ENCODE measurements at regions not wholly inside any gene's neighbourhood (a gene's known extent, or its start where the extent isn't known, plus 50 kb on each side); places are given as distances from the start of the nearest gene placed in this dataset.

DNA sequence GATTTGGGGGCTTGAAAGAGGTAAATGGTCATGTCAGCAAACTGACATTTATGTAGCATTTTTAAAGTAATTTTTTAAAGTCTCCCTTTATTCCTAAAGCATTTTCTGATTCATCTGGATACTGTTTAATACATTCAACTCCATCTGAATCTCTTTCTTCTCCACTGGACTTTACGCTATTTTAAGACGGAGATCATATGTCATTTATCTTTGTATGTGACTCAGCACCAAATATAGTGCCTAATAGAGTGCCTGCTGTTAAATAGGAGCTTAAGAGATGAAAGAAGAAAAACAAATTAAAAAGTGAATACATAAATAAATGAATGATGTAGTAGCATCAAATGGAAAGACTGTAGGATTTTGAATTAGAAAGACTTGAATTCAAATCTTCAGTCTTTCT is 548.8 kb upstream of the SMC2 start:
- ChIA-PET POLR2A (no interaction called here), CTCF (no interaction called here), RAD21 (ENCODE audit: low non-redundant PET in 1 of 2, low total read pairs in 2 of 2, uncharacterized antibody in 2 of 2, unreplicated experiment in 2 of 2) (no interaction called here)
- no peak overlapping the region for H3K4me2 ChIP-seq (ENCODE audit: low read length)
- peaks cover 0 to 20% of the 10 kb centered on the region in 2 experiments; a peak in 2 of 4 replicates for H3K9me3 ChIP-seq (ENCODE audit: control insufficient read depth in 1 of 2, insufficient read depth in 1 of 2, low read depth in 1 of 2, low read length in 2 of 2)
- intact Hi-C loops (cut with micrococcal nuclease): no loop called here
- H3K9me2 ChIP-seq (ENCODE audit: insufficient read depth): no peaks in the 10 kb centered on the region
- BruUV-seq (replicated peaks): no TSS peak
- no peak for TF ChIP-seq SIN3A (IDR thresholded peaks at IDR 0.05; ENCODE audit: low read depth)
- no peak for TF ChIP-seq SRF (IDR thresholded peaks at IDR 0.05; ENCODE audit: low read depth)
- TF ChIP-seq CEBPB (IDR thresholded peaks at IDR 0.05; ENCODE audit: low read depth): no peak
- no peak for TF ChIP-seq POLR2AphosphoS5 (IDR thresholded peaks at IDR 0.05; ENCODE audit: low read depth, low read length)
- TF ChIP-seq, protein P1, sequence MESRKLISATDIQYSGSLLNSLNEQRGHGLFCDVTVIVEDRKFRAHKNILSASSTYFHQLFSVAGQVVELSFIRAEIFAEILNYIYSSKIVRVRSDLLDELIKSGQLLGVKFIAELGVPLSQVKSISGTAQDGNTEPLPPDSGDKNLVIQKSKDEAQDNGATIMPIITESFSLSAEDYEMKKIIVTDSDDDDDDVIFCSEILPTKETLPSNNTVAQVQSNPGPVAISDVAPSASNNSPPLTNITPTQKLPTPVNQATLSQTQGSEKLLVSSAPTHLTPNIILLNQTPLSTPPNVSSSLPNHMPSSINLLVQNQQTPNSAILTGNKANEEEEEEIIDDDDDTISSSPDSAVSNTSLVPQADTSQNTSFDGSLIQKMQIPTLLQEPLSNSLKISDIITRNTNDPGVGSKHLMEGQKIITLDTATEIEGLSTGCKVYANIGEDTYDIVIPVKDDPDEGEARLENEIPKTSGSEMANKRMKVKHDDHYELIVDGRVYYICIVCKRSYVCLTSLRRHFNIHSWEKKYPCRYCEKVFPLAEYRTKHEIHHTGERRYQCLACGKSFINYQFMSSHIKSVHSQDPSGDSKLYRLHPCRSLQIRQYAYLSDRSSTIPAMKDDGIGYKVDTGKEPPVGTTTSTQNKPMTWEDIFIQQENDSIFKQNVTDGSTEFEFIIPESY (IDR thresholded peaks at IDR 0.05; ENCODE audit: extremely low read depth, insufficient replicate concordance, low read length): no peak
- H3K9ac ChIP-seq (ENCODE audit: low read length): no peak overlapping the region
- no peaks in the 10 kb centered on the region for H3K27me3 ChIP-seq (ENCODE audit: insufficient read depth, low read length)
- H3K4me1 ChIP-seq (ENCODE audit: control insufficient read depth in 1 of 2, insufficient read depth in 2 of 2, low read length in 2 of 2): no peaks in the 10 kb centered on the region
- H3K36me3 ChIP-seq (ENCODE audit: control insufficient read depth in 1 of 2, insufficient read depth in 2 of 2, low read length in 2 of 2): no peaks in the 10 kb centered on the region
- ATAC-seq (no peak), DNase-seq (ENCODE audit: low read depth, low spot score) (no peak)
- no peak overlapping the region for H3K4me3 ChIP-seq (replicated peaks in 1 of 2; ENCODE audit: low read depth in 1 of 2, low read length in 2 of 2)
- no peak overlapping the region for H2AFZ ChIP-seq (ENCODE audit: low read depth, low read length, poor library complexity, severe bottlenecking)
- H3K79me2 ChIP-seq (ENCODE audit: insufficient read depth, low read length): no peaks in the 10 kb centered on the region
- H4K20me1 ChIP-seq (ENCODE audit: insufficient read depth): no peaks in the 10 kb centered on the region; the same call in 1 of the 2 replicates
- H3K27ac ChIP-seq (ENCODE audit: low read depth, low read length): no peak overlapping the region

DNA sequence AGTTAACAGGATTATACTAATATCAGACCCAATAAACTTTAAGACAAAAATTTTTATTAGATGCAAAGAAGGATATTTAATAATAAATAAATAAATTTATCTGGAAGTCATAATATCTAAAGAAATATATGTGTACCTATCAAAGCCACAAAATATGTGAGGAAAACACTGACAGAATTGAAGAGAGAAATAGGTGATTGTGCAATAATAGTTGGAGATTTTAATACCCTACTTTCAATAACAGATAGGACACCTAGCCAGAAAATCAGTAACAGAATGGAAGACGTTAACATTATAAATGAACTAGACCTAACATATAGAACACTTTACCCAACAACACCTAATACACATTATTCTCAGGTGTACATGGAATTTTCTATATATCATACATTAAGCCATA is 541.4 kb upstream of the SMC2 start:
- H3K4me1 ChIP-seq (ENCODE audit: control insufficient read depth in 1 of 2, insufficient read depth in 2 of 2, low read length in 2 of 2): no peaks in the 10 kb centered on the region
- CTCF ChIA-PET: no interaction called here
- intact Hi-C loops (cut with micrococcal nuclease): no loop called here
- H3K27me3 ChIP-seq (ENCODE audit: insufficient read depth, low read length): no peaks in the 10 kb centered on the region
- H3K4me2 ChIP-seq (ENCODE audit: low read length): no peak overlapping the region
- DNase-seq (ENCODE audit: low read depth, low spot score) (no peak), ATAC-seq (no peak)
- no peaks in the 10 kb centered on the region for H3K36me3 ChIP-seq (ENCODE audit: control insufficient read depth in 1 of 2, insufficient read depth in 2 of 2, low read length in 2 of 2)
- BruUV-seq (replicated peaks): no TSS peak
- no peak for TF ChIP-seq POLR2AphosphoS5 (IDR thresholded peaks at IDR 0.05; ENCODE audit: low read depth, low read length)
- TF ChIP-seq, protein P2, sequence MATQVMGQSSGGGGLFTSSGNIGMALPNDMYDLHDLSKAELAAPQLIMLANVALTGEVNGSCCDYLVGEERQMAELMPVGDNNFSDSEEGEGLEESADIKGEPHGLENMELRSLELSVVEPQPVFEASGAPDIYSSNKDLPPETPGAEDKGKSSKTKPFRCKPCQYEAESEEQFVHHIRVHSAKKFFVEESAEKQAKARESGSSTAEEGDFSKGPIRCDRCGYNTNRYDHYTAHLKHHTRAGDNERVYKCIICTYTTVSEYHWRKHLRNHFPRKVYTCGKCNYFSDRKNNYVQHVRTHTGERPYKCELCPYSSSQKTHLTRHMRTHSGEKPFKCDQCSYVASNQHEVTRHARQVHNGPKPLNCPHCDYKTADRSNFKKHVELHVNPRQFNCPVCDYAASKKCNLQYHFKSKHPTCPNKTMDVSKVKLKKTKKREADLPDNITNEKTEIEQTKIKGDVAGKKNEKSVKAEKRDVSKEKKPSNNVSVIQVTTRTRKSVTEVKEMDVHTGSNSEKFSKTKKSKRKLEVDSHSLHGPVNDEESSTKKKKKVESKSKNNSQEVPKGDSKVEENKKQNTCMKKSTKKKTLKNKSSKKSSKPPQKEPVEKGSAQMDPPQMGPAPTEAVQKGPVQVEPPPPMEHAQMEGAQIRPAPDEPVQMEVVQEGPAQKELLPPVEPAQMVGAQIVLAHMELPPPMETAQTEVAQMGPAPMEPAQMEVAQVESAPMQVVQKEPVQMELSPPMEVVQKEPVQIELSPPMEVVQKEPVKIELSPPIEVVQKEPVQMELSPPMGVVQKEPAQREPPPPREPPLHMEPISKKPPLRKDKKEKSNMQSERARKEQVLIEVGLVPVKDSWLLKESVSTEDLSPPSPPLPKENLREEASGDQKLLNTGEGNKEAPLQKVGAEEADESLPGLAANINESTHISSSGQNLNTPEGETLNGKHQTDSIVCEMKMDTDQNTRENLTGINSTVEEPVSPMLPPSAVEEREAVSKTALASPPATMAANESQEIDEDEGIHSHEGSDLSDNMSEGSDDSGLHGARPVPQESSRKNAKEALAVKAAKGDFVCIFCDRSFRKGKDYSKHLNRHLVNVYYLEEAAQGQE (IDR thresholded peaks at IDR 0.05; ENCODE audit: low read depth): no peak
- no peak overlapping the region for H3K27ac ChIP-seq (ENCODE audit: low read depth, low read length)
- peaks cover 0 to 13% of the 10 kb centered on the region in 2 experiments; a peak in 2 of 4 replicates for H3K9me3 ChIP-seq (ENCODE audit: control insufficient read depth in 1 of 2, insufficient read depth in 1 of 2, low read depth in 1 of 2, low read length in 2 of 2)
- POLR2A ChIA-PET: no interaction called here
- no peak overlapping the region for H3K9ac ChIP-seq (ENCODE audit: low read length)
- no peaks in the 10 kb centered on the region for H3K9me2 ChIP-seq (ENCODE audit: insufficient read depth)
- H2AFZ ChIP-seq (ENCODE audit: low read depth, low read length, poor library complexity, severe bottlenecking): no peak overlapping the region
- no peaks in the 10 kb centered on the region; the same call in 1 of the 2 replicates for H4K20me1 ChIP-seq (ENCODE audit: insufficient read depth)
- H3K79me2 ChIP-seq (ENCODE audit: insufficient read depth, low read length): no peaks in the 10 kb centered on the region
- no peak overlapping the region for H3K4me3 ChIP-seq (replicated peaks in 1 of 2; ENCODE audit: low read depth in 1 of 2, low read length in 2 of 2)
- RAD21 ChIA-PET (ENCODE audit: low non-redundant PET in 1 of 2, low total read pairs in 2 of 2, uncharacterized antibody in 2 of 2, unreplicated experiment in 2 of 2): no interaction called here
